H7 (cell line): ENCODE measurements at regions not wholly inside any gene's neighbourhood (a gene's known extent, or its start where the extent isn't known, plus 50 kb on each side); places are given as distances from the start of the nearest gene placed in this dataset.

Experiments
- DNase-seq: peaks from one replicate; pipeline ENCODE4 v3.0.0; 2012
- H3K27me3 ChIP-seq: 2 replicates; pipeline ENCODE4 v1.6.0; 2011; ENCODE audit warnings: mild to moderate bottlenecking, low read length; ENCODE audit not compliant: control insufficient read depth, insufficient read depth
- H3K36me3 ChIP-seq: replicated peaks from 2 replicates; pipeline ENCODE4 v1.5.1; 2011; ENCODE audit warnings: low read length; ENCODE audit not compliant: control insufficient read depth, insufficient read depth
- H3K4me3 ChIP-seq: 2 replicates; pipeline ENCODE4 v1.5.1; 2011; ENCODE audit warnings: low read depth, mild to moderate bottlenecking, control low read depth, low read length, moderate library complexity; ENCODE audit not compliant: insufficient read depth

GRCh38 chr13:34777089-34777913 is 164.8 kb upstream of the NBEA start:
- DNase-seq = peak; percentile 4
- Histone ChIP-seq H3K4me3 (no peak overlapping the region), H3K27me3 (no peaks in the 10 kb centered on the region), H3K36me3 (no peaks in the 10 kb centered on the region)

- no peak for DNase-seq
- Histone ChIP-seq H3K4me3 (no peak overlapping the region), H3K36me3 (no peaks in the 10 kb centered on the region), H3K27me3 (no peaks in the 10 kb centered on the region)
Observed at GRCh38 chr13:34777914-34778303, 164.2 kb upstream of the NBEA start.

GRCh38 chr13:34779171-34779570 is 162.9 kb upstream of the NBEA start:
- no peak for DNase-seq
- no peaks in the 10 kb centered on the region for H3K36me3 ChIP-seq
- H3K4me3 ChIP-seq = no peak overlapping the region

GRCh38 chr13:34793301-34793700 is 148.8 kb upstream of the NBEA start:
- no peaks in the 10 kb centered on the region for H3K27me3 ChIP-seq
- no peak overlapping the region for H3K4me3 ChIP-seq
- H3K36me3 ChIP-seq = no peaks in the 10 kb centered on the region
- no peak for DNase-seq

More at GRCh38 chr13:34779171-34779570, 162.9 kb upstream of the NBEA start:
- no peaks in the 10 kb centered on the region for H3K27me3 ChIP-seq

GRCh38 chr13:34803756-34804155 is 138.3 kb upstream of the NBEA start:
- no peak for DNase-seq
- no peak overlapping the region for H3K4me3 ChIP-seq
- no peaks in the 10 kb centered on the region for H3K36me3 ChIP-seq
- no peaks in the 10 kb centered on the region for H3K27me3 ChIP-seq

- no peaks in the 10 kb centered on the region for H3K27me3 ChIP-seq
- H3K4me3 ChIP-seq = no peak overlapping the region
- H3K36me3 ChIP-seq = no peaks in the 10 kb centered on the region
- DNase-seq = no peak
Observed at GRCh38 chr13:34805347-34805746, 136.7 kb upstream of the NBEA start.

- Histone ChIP-seq H3K4me3 (no peak overlapping the region), H3K27me3 (no peaks in the 10 kb centered on the region), H3K36me3 (no peaks in the 10 kb centered on the region)
- DNase-seq = no peak
Observed at GRCh38 chr13:34808649-34809048, 133.4 kb upstream of the NBEA start.

GRCh38 chr13:34810996-34811395 is 131.1 kb upstream of the NBEA start:
- DNase-seq = no peak
- H3K27me3 ChIP-seq = no peaks in the 10 kb centered on the region
- no peak overlapping the region for H3K4me3 ChIP-seq
- H3K36me3 ChIP-seq = no peaks in the 10 kb centered on the region

GRCh38 chr13:34815526-34815925 is 126.5 kb upstream of the NBEA start:
- H3K27me3 ChIP-seq = no peaks in the 10 kb centered on the region
- no peak for DNase-seq
- no peak overlapping the region for H3K4me3 ChIP-seq
- no peaks in the 10 kb centered on the region for H3K36me3 ChIP-seq

- H3K4me3 ChIP-seq = no peak overlapping the region
- no peaks in the 10 kb centered on the region for H3K27me3 ChIP-seq
- peak; percentile 24 for DNase-seq
- H3K36me3 ChIP-seq = no peaks in the 10 kb centered on the region
Observed at GRCh38 chr13:34816245-34816884, 125.7 kb upstream of the NBEA start.

GRCh38 chr13:34816908-34817665 is 125.0 kb upstream of the NBEA start:
- Histone ChIP-seq H3K27me3 (no peaks in the 10 kb centered on the region), H3K36me3 (no peaks in the 10 kb centered on the region), H3K4me3 (no peak overlapping the region)
- no peak for DNase-seq

GRCh38 chr13:34822650-34823049 is 119.4 kb upstream of the NBEA start:
- Histone ChIP-seq H3K36me3 (no peaks in the 10 kb centered on the region), H3K27me3 (no peaks in the 10 kb centered on the region), H3K4me3 (no peak overlapping the region)
- DNase-seq = no peak

- Histone ChIP-seq H3K36me3 (no peaks in the 10 kb centered on the region), H3K27me3 (no peaks in the 10 kb centered on the region), H3K4me3 (no peak overlapping the region)
- no peak for DNase-seq
Observed at GRCh38 chr13:34826432-34826831, 115.6 kb upstream of the NBEA start.

- no peaks in the 10 kb centered on the region for H3K36me3 ChIP-seq
- no peaks in the 10 kb centered on the region for H3K27me3 ChIP-seq
- no peak overlapping the region for H3K4me3 ChIP-seq
- peak; percentile 18 for DNase-seq
Observed at GRCh38 chr13:34833562-34834182, 108.4 kb upstream of the NBEA start.
